ENCODE measurements at regions not wholly inside any gene's neighbourhood (a gene's known extent, or its start where the extent isn't known, plus 50 kb on each side); places are given as distances from the start of the nearest gene placed in this dataset.
A peak's percentile ranks its signal among the peaks of the same experiment; 100 is the strongest.

DNA sequence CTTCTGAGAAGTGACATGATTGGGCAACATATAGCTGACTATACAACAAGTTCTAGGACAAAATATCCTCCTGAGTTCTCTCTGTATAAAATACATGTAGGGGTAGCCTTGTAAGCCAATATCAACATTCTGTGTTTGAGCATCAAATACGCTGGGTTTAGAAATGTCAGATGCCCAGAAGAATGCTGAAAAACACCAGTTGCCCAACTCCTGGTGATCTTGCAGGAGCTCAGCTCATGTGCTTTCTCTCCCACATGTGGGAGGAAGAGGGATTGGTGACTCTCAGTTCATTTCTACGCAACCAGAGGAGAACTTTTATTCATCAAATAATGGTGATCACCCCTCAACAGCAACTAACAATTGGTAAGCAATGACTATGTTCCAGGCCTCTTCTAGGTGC, 810.9 kb upstream of the ACO1 start:
- Histone ChIP-seq H3K9me3 (ENCODE audit: control insufficient read depth, low read length) (peaks cover 4% of the 10 kb centered on the region), H2AFZ (ENCODE audit: low read depth, low read length) (no peak overlapping the region), H3K79me1 (replicated peaks; ENCODE audit: low read length, poor library complexity, severe bottlenecking) (no peaks in the 10 kb centered on the region), H3K27me3 (ENCODE audit: control insufficient read depth in 1 of 2, insufficient read depth in 1 of 2, low read length in 2 of 2) (no peaks in the 10 kb centered on the region), H2AK5ac (ENCODE audit: low read length, severe bottlenecking) (no peak overlapping the region), H2BK12ac (ENCODE audit: low read length in 2 of 2) (no peak overlapping the region), H3K18ac (ENCODE audit: low read depth in 1 of 2, low read length in 2 of 2) (no peak overlapping the region), H3K4me1 (ENCODE audit: control insufficient read depth, insufficient read depth, low read depth, low read length) (no peaks in the 10 kb centered on the region), H2BK5ac (ENCODE audit: low read depth, low read length, poor library complexity, severe bottlenecking) (no peak overlapping the region), H2BK15ac (ENCODE audit: low read depth, poor library complexity, severe bottlenecking) (no peak overlapping the region), H3K4me3 (ENCODE audit: insufficient read depth in 1 of 2, low read depth in 1 of 2, low read length in 2 of 2) (no peak overlapping the region), H3K23ac (ENCODE audit: low read length in 2 of 2) (no peak overlapping the region), H3K14ac (ENCODE audit: low read length in 2 of 2) (no peak overlapping the region), H4K91ac (ENCODE audit: low read length) (no peak overlapping the region), H3K9ac (ENCODE audit: low read length) (no peak overlapping the region), H3K27ac (ENCODE audit: low read length, poor library complexity, severe bottlenecking) (no peak overlapping the region), H4K8ac (ENCODE audit: low read length) (no peak overlapping the region), H2BK120ac (ENCODE audit: low read depth, low read length) (no peak overlapping the region), H3K4ac (ENCODE audit: low read depth in 1 of 2, low read length in 2 of 2) (no peak overlapping the region), H3K4me2 (ENCODE audit: low read length, poor library complexity, severe bottlenecking) (no peak overlapping the region), H3K36me3 (ENCODE audit: control insufficient read depth in 1 of 2, insufficient read depth in 2 of 2, low read depth in 1 of 2, low read length in 2 of 2) (no peaks in the 10 kb centered on the region)
- 100% methylated on average over 1 of the region's 2 CpGs for WGBS
- no peak for DNase-seq

DNA sequence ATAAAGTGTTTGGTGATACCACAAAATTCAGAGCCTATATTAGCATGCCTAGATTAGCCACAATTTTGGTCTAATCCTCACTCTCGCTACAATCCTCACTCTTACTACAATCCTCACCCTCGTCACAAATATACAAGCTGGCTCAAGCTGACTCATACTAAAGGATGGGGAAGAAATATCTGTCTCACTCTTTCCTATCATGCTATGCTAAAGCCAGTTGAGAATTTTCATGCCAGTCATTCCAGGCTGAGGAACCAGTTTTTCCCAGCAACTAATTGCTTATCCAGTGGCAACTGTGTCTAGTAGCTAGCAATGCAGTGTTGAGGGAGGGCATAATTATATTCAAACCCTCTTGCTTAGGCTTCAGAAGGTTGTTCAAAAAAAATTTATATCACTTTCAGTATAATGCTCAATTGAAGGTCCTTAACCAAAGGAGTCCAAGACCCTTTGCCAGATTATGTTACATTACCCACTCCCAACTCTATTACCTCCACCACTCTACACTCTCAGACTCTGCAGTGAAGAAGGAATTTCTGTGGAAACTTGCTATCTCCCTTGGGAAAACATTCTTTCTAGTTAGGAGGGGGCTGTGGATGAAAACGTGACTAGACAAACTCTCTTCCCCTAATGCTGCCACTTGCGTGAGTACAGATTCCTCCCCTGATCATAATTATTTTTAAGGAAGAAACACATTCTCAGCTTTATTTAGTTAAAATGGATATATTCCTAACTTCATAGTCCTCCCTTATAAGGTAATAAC, 810.3 kb upstream of the ACO1 start:
- no peaks in the 10 kb centered on the region for H3K36me3 ChIP-seq (ENCODE audit: control insufficient read depth in 1 of 2, insufficient read depth in 2 of 2, low read depth in 1 of 2, low read length in 2 of 2)
- no peak overlapping the region for H2AK5ac ChIP-seq (ENCODE audit: low read length, severe bottlenecking)
- no peak overlapping the region for H3K4ac ChIP-seq (ENCODE audit: low read depth in 1 of 2, low read length in 2 of 2)
- H3K18ac ChIP-seq (ENCODE audit: low read depth in 1 of 2, low read length in 2 of 2), result no peak overlapping the region
- H2BK120ac ChIP-seq (ENCODE audit: low read depth, low read length), result no peak overlapping the region
- no peak overlapping the region for H3K9ac ChIP-seq (ENCODE audit: low read length)
- H3K4me1 ChIP-seq (ENCODE audit: control insufficient read depth, insufficient read depth, low read depth, low read length), result no peaks in the 10 kb centered on the region
- no peak overlapping the region for H2BK5ac ChIP-seq (ENCODE audit: low read depth, low read length, poor library complexity, severe bottlenecking)
- no peak overlapping the region for H4K91ac ChIP-seq (ENCODE audit: low read length)
- no peaks in the 10 kb centered on the region for H3K79me1 ChIP-seq (replicated peaks; ENCODE audit: low read length, poor library complexity, severe bottlenecking)
- no peak overlapping the region for H3K4me3 ChIP-seq (ENCODE audit: insufficient read depth in 1 of 2, low read depth in 1 of 2, low read length in 2 of 2)
- no peak overlapping the region for H3K27ac ChIP-seq (ENCODE audit: low read length, poor library complexity, severe bottlenecking)
- DNase-seq, result peak; percentile 49
- no peak overlapping the region for H2BK15ac ChIP-seq (ENCODE audit: low read depth, poor library complexity, severe bottlenecking)
- no peak overlapping the region for H3K14ac ChIP-seq (ENCODE audit: low read length in 2 of 2)
- H3K4me2 ChIP-seq (ENCODE audit: low read length, poor library complexity, severe bottlenecking), result no peak overlapping the region
- no peak overlapping the region for H2AFZ ChIP-seq (ENCODE audit: low read depth, low read length)
- H4K8ac ChIP-seq (ENCODE audit: low read length), result no peak overlapping the region
- H3K23ac ChIP-seq (ENCODE audit: low read length in 2 of 2), result no peak overlapping the region
- H2BK12ac ChIP-seq (ENCODE audit: low read length in 2 of 2), result no peak overlapping the region
- peaks cover 4% of the 10 kb centered on the region for H3K9me3 ChIP-seq (ENCODE audit: control insufficient read depth, low read length)
- no peaks in the 10 kb centered on the region for H3K27me3 ChIP-seq (ENCODE audit: control insufficient read depth in 1 of 2, insufficient read depth in 1 of 2, low read length in 2 of 2)
- WGBS, result 58% methylated on average over 3 of the region's 4 CpGs

DNA sequence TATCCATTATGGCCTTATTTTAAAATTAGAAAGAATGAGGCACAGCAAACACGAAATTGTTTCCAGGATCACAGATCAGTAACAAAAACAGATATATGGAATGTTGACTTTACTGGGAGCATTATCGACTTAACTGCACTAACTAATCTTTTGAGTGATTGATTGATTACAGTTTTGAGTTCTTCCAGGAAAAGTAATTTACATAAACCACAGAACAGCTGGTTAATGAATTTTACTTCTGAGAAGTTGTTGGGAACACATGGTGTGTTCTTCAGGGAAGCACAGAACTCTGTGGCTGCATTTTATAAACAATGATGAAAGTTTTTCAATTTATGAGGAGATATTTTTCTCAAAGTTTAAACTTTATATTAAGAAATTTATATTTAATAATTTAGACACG, 802.4 kb upstream of the ACO1 start:
- Histone ChIP-seq H3K23ac (ENCODE audit: low read length in 2 of 2) (no peak overlapping the region), H3K79me1 (replicated peaks; ENCODE audit: low read length, poor library complexity, severe bottlenecking) (no peaks in the 10 kb centered on the region), H3K14ac (ENCODE audit: low read length in 2 of 2) (no peak overlapping the region), H3K18ac (ENCODE audit: low read depth in 1 of 2, low read length in 2 of 2) (no peak overlapping the region), H3K27ac (ENCODE audit: low read length, poor library complexity, severe bottlenecking) (no peak overlapping the region), H3K4me1 (ENCODE audit: control insufficient read depth, insufficient read depth, low read depth, low read length) (no peaks in the 10 kb centered on the region), H3K36me3 (ENCODE audit: control insufficient read depth in 1 of 2, insufficient read depth in 2 of 2, low read depth in 1 of 2, low read length in 2 of 2) (no peaks in the 10 kb centered on the region), H4K91ac (ENCODE audit: low read length) (no peak overlapping the region), H2BK120ac (ENCODE audit: low read depth, low read length) (no peak overlapping the region), H3K9me3 (ENCODE audit: control insufficient read depth, low read length) (no peaks in the 10 kb centered on the region), H2BK15ac (ENCODE audit: low read depth, poor library complexity, severe bottlenecking) (no peak overlapping the region), H3K4me3 (ENCODE audit: insufficient read depth in 1 of 2, low read depth in 1 of 2, low read length in 2 of 2) (no peak overlapping the region), H3K4ac (ENCODE audit: low read depth in 1 of 2, low read length in 2 of 2) (no peak overlapping the region), H2AFZ (ENCODE audit: low read depth, low read length) (no peak overlapping the region), H3K27me3 (ENCODE audit: control insufficient read depth in 1 of 2, insufficient read depth in 1 of 2, low read length in 2 of 2) (no peaks in the 10 kb centered on the region), H2BK5ac (ENCODE audit: low read depth, low read length, poor library complexity, severe bottlenecking) (no peak overlapping the region), H2AK5ac (ENCODE audit: low read length, severe bottlenecking) (no peak overlapping the region), H3K4me2 (ENCODE audit: low read length, poor library complexity, severe bottlenecking) (no peak overlapping the region), H4K8ac (ENCODE audit: low read length) (no peak overlapping the region), H2BK12ac (ENCODE audit: low read length in 2 of 2) (no peak overlapping the region), H3K9ac (ENCODE audit: low read length) (no peak overlapping the region)
- 60% methylated on average over 1 of the region's 3 CpGs for WGBS
- DNase-seq, result peak; percentile 11

DNA sequence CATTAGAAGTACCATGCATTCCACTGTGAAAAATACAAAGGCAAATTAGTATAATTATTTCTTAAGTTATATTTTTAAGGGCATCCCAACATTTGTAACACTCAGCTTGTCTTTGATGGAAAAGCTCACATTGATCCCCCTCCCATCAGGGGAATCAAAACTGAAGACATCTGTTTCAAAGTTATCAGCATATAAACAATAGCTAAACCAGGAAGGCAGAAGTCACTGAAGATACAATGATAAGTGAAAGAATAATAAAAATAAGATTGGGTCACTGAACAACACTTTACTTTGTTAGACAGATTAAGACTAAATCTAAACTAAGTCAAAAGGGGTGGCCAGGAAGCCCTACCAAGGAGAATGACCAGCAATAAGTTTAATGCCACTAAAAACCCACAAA, 801.9 kb upstream of the ACO1 start:
- Histone ChIP-seq H3K36me3 (ENCODE audit: control insufficient read depth in 1 of 2, insufficient read depth in 2 of 2, low read depth in 1 of 2, low read length in 2 of 2) (no peaks in the 10 kb centered on the region), H4K91ac (ENCODE audit: low read length) (no peak overlapping the region), H3K4me2 (ENCODE audit: low read length, poor library complexity, severe bottlenecking) (no peak overlapping the region), H3K9me3 (ENCODE audit: control insufficient read depth, low read length) (no peaks in the 10 kb centered on the region), H2BK5ac (ENCODE audit: low read depth, low read length, poor library complexity, severe bottlenecking) (no peak overlapping the region), H3K27ac (ENCODE audit: low read length, poor library complexity, severe bottlenecking) (no peak overlapping the region), H3K27me3 (ENCODE audit: control insufficient read depth in 1 of 2, insufficient read depth in 1 of 2, low read length in 2 of 2) (no peaks in the 10 kb centered on the region), H3K4me1 (ENCODE audit: control insufficient read depth, insufficient read depth, low read depth, low read length) (no peaks in the 10 kb centered on the region), H3K9ac (ENCODE audit: low read length) (no peak overlapping the region), H2BK15ac (ENCODE audit: low read depth, poor library complexity, severe bottlenecking) (no peak overlapping the region), H2BK12ac (ENCODE audit: low read length in 2 of 2) (no peak overlapping the region), H3K14ac (ENCODE audit: low read length in 2 of 2) (no peak overlapping the region), H3K4ac (ENCODE audit: low read depth in 1 of 2, low read length in 2 of 2) (no peak overlapping the region), H4K8ac (ENCODE audit: low read length) (no peak overlapping the region), H3K23ac (ENCODE audit: low read length in 2 of 2) (no peak overlapping the region), H3K18ac (ENCODE audit: low read depth in 1 of 2, low read length in 2 of 2) (no peak overlapping the region), H3K4me3 (ENCODE audit: insufficient read depth in 1 of 2, low read depth in 1 of 2, low read length in 2 of 2) (no peak overlapping the region), H2AFZ (ENCODE audit: low read depth, low read length) (no peak overlapping the region), H2BK120ac (ENCODE audit: low read depth, low read length) (no peak overlapping the region), H3K79me1 (replicated peaks; ENCODE audit: low read length, poor library complexity, severe bottlenecking) (no peaks in the 10 kb centered on the region), H2AK5ac (ENCODE audit: low read length, severe bottlenecking) (no peak overlapping the region)
- no peak for DNase-seq
